Breast epithelium (tissue), 4 donors: ENCODE measurements at regions not wholly inside any gene's neighbourhood (a gene's known extent, or its start where the extent isn't known, plus 50 kb on each side); places are given as distances from the start of the nearest gene placed in this dataset.

Source experiments
- DNase-seq, 2 donors: peaks; one replicate each; pipeline ENCODE4 v3.0.0-alpha.2; 2019; ENCODE audit warnings: low spot score in 2 of 2
- H3K27ac ChIP-seq, 2 donors: fragments of 200-600 bp; sonication (generic) in 1 of 2; one replicate each; pipeline ENCODE4 v1.5.1; 2016 to 2019; ENCODE audit warnings: mild to moderate bottlenecking in 1 of 2
- H3K27me3 ChIP-seq, 2 donors: fragments of 200-600 bp; sonication (generic) in 1 of 2; one replicate each; pipeline versions ENCODE4 v1.5.1 to v1.6.0; 2017 to 2019; ENCODE audit warnings: control low read depth in 1 of 2, mild to moderate bottlenecking in 1 of 2
- H3K36me3 ChIP-seq: fragments of 200-600 bp; one replicate; pipeline ENCODE4 v1.5.1; 2019
- H3K4me1 ChIP-seq, 2 donors: fragments of 200-600 bp; sonication (generic); one replicate each; pipeline ENCODE4 v1.5.1; 2016 to 2019; ENCODE audit warnings: control low read depth in 1 of 2
- H3K4me3 ChIP-seq, 3 donors: fragments of 200-600 bp; sonication (generic); 1 replicate in 2 of 3; 2 replicates in 1 of 3; pipeline ENCODE4 v1.5.1; 2016 to 2019; ENCODE audit warnings: mild to moderate bottlenecking in 3 of 3, moderate library complexity in 2 of 3
- H3K9me3 ChIP-seq, 2 donors: fragments of 200-600 bp; sonication (generic) in 1 of 2; one replicate each; pipeline ENCODE4 v1.5.1; 2016 to 2019; ENCODE audit warnings: control low read depth in 1 of 2
- CTCF ChIP-seq, 3 donors: fragments of 450-650 bp; IDR thresholded peaks; one replicate each; pipeline ENCODE4 v1.5.1; 2016 to 2017; ENCODE audit warnings: antibody characterized with exemption in 3 of 3, mild to moderate bottlenecking in 3 of 3, moderate library complexity in 3 of 3
- POLR2A ChIP-seq: fragments of 450-650 bp; IDR thresholded peaks from one replicate; pipeline ENCODE4 v1.6.1; 2016; ENCODE audit warnings: antibody characterized with exemption, mild to moderate bottlenecking, moderate library complexity
- POLR2AphosphoS5 ChIP-seq, 3 donors: sonication (generic); formaldehyde crosslinking; IDR thresholded peaks; one replicate each; pipeline ENCODE4 v1.6.1; 2017; ENCODE audit warnings: antibody characterized with exemption in 3 of 3
- intact Hi-C: fragments of 100-400 bp; cut with DNase I; formaldehyde crosslinking; loops from one replicate; pipeline ENCODE4 v1.15.1; 2023; ENCODE audit warnings: low total_unique reads

GRCh38 chr17:36661047-36661666 lies 59.8 kb downstream of the MRM1 start:
- TF ChIP-seq POLR2A (no peak), CTCF (IDR thresholded peaks at IDR 0.05) (no peak), POLR2AphosphoS5 (IDR thresholded peaks at IDR 0.05) (no peak)
- no peaks in the 10 kb centered on the region for H3K4me1 ChIP-seq
- H3K4me3 ChIP-seq: no peak overlapping the region
- H3K36me3 ChIP-seq: no peaks in the 10 kb centered on the region
- H3K9me3 ChIP-seq: no peaks in the 10 kb centered on the region
- intact Hi-C loops: no loop called here
- peaks cover 2 to 23% of the 10 kb centered on the region in 2 donors for H3K27me3 ChIP-seq
- no peak overlapping the region for H3K27ac ChIP-seq
- DNase-seq: no peak

GRCh38 chr17:36661688-36662087 lies 60.3 kb downstream of the MRM1 start:
- DNase-seq: no peak
- peaks cover 2 to 23% of the 10 kb centered on the region in 2 donors for H3K27me3 ChIP-seq
- TF ChIP-seq POLR2AphosphoS5 (IDR thresholded peaks at IDR 0.05) (no peak), CTCF (IDR thresholded peaks at IDR 0.05) (no peak), POLR2A (no peak)

GRCh38 chr17:36665417-36665816 lies 64.0 kb downstream of the MRM1 start:
- Histone ChIP-seq H3K27ac (no peak overlapping the region), H3K9me3 (no peaks in the 10 kb centered on the region), H3K36me3 (no peaks in the 10 kb centered on the region), H3K4me1 (no peaks in the 10 kb centered on the region), H3K4me3 (no peak overlapping the region), H3K27me3 (peaks cover 0 to 15% of the 10 kb centered on the region in 2 donors)
- DNase-seq: no peak
- no peak for TF ChIP-seq POLR2AphosphoS5 (IDR thresholded peaks at IDR 0.05)
- TF ChIP-seq POLR2A: no peak
- TF ChIP-seq CTCF (IDR thresholded peaks at IDR 0.05): no peak
- intact Hi-C loops: loop anchor here (5.0 kb wide), 1 partner anchor 673 kb away; no protein-coding TSS in a partner anchor

More at GRCh38 chr17:36661688-36662087, 60.3 kb downstream of the MRM1 start:
- H3K27ac ChIP-seq: no peak overlapping the region
- intact Hi-C loops: no loop called here
- no peak overlapping the region for H3K4me3 ChIP-seq
- H3K4me1 ChIP-seq: no peaks in the 10 kb centered on the region
- H3K9me3 ChIP-seq: no peaks in the 10 kb centered on the region
- H3K36me3 ChIP-seq: no peaks in the 10 kb centered on the region

- H3K36me3 ChIP-seq: no peaks in the 10 kb centered on the region
- H3K27me3 ChIP-seq: peaks cover 0 to 8% of the 10 kb centered on the region in 2 donors
- no peaks in the 10 kb centered on the region for H3K9me3 ChIP-seq
- H3K4me3 ChIP-seq: no peak overlapping the region
- H3K4me1 ChIP-seq: no peaks in the 10 kb centered on the region
- DNase-seq: no peak
- TF ChIP-seq POLR2AphosphoS5 (IDR thresholded peaks at IDR 0.05) (no peak), CTCF (IDR thresholded peaks at IDR 0.05) (no peak), POLR2A (no peak)
- intact Hi-C loops: loop anchor here (5.0 kb wide), 1 partner anchor 676 kb away; no protein-coding TSS in a partner anchor
- no peak overlapping the region for H3K27ac ChIP-seq
These were observed 66.5 kb downstream of the MRM1 start for GRCh38 chr17:36667922-36668321.

GRCh38 chr17:36668824-36669223 lies 67.4 kb downstream of the MRM1 start:
- no peak for TF ChIP-seq POLR2AphosphoS5 (IDR thresholded peaks at IDR 0.05)
- TF ChIP-seq CTCF (IDR thresholded peaks at IDR 0.05): no peak
- no peak for TF ChIP-seq POLR2A

More at GRCh38 chr17:36668824-36669223, 67.4 kb downstream of the MRM1 start:
- H3K27me3 ChIP-seq: peaks cover 0 to 8% of the 10 kb centered on the region in 2 donors
- intact Hi-C loops: loop anchor here (5.0 kb wide), 1 partner anchor 677 kb away; no protein-coding TSS in a partner anchor
- no peak overlapping the region for H3K4me3 ChIP-seq
- H3K27ac ChIP-seq: no peak overlapping the region
- H3K4me1 ChIP-seq: no peaks in the 10 kb centered on the region
- no peak for DNase-seq
- H3K9me3 ChIP-seq: no peaks in the 10 kb centered on the region
- no peaks in the 10 kb centered on the region for H3K36me3 ChIP-seq
